Liver (tissue), 7 donors: ENCODE measurements at regions not wholly inside any gene's neighbourhood (a gene's known extent, or its start where the extent isn't known, plus 50 kb on each side); places are given as distances from the start of the nearest gene placed in this dataset.

Experiments
- DNase-seq: peaks from one replicate; pipeline ENCODE4 v3.0.0-alpha.2; 2017; ENCODE audit warnings: low spot score
- H3K27ac ChIP-seq, 2 donors: one replicate each; pipeline ENCODE4 v1.7.0; 2013; ENCODE audit warnings: inconsistent platforms in 2 of 2, low read length in 2 of 2, control low read depth in 1 of 2, low read depth in 1 of 2, mild to moderate bottlenecking in 1 of 2
- H3K27me3 ChIP-seq, 4 donors: one replicate each; pipeline versions ENCODE4 v1.6.1 to v1.7.0; 2013; ENCODE audit warnings: low read length in 3 of 4, inconsistent platforms in 1 of 4, mild to moderate bottlenecking in 1 of 4, moderate library complexity in 1 of 4; ENCODE audit not compliant: control insufficient read depth in 4 of 4, insufficient read depth in 4 of 4
- H3K36me3 ChIP-seq, 4 donors: one replicate each; pipeline versions ENCODE4 v1.6.1 to v1.7.0; 2013; ENCODE audit warnings: low read length in 3 of 4, mild to moderate bottlenecking in 3 of 4, low read depth in 1 of 4, moderate library complexity in 1 of 4; ENCODE audit not compliant: control insufficient read depth in 4 of 4, insufficient read depth in 3 of 4
- H3K4me1 ChIP-seq, 4 donors: one replicate each; pipeline versions ENCODE4 v1.6.1 to v1.7.0; 2013; ENCODE audit warnings: low read length in 3 of 4, mild to moderate bottlenecking in 3 of 4, moderate library complexity in 1 of 4; ENCODE audit not compliant: control insufficient read depth in 4 of 4, insufficient read depth in 4 of 4
- H3K4me3 ChIP-seq, 3 donors: one replicate each; pipeline versions ENCODE4 v1.6.1 to v1.7.0; 2013; ENCODE audit warnings: low read length in 3 of 3, control low read depth in 1 of 3, low read depth in 1 of 3, mild to moderate bottlenecking in 1 of 3
- H3K9ac ChIP-seq, 2 donors: one replicate each; pipeline ENCODE4 v1.7.0; 2013; ENCODE audit warnings: low read length in 2 of 2, mild to moderate bottlenecking in 2 of 2, moderate library complexity in 2 of 2, control low read depth in 1 of 2, low read depth in 1 of 2
- H3K9me3 ChIP-seq, 4 donors: one replicate each; pipeline versions ENCODE4 v1.6.1 to v1.7.0; 2013; ENCODE audit warnings: low read length in 3 of 4; ENCODE audit not compliant: control insufficient read depth in 4 of 4
- EGR1 ChIP-seq, 2 donors: IDR thresholded peaks; 2 replicates each; pipeline ENCODE4 v1.6.1; 2016 to 2018; ENCODE audit warnings: antibody characterized with exemption in 2 of 2, low read depth in 2 of 2
- FOXA1 ChIP-seq: IDR thresholded peaks from 2 replicates; pipeline ENCODE4 v1.6.1; 2016; ENCODE audit warnings: antibody characterized with exemption
- GABPA ChIP-seq, 2 donors: IDR thresholded peaks in 1 of 2; conservative IDR thresholded peaks in 1 of 2; 2 replicates each; pipeline ENCODE4 v1.6.1; 2016; ENCODE audit warnings: antibody characterized with exemption in 2 of 2, mild to moderate bottlenecking in 1 of 2, moderate library complexity in 1 of 2
- NR2F2 ChIP-seq: IDR thresholded peaks from 2 replicates; pipeline ENCODE4 v1.6.1; 2016; ENCODE audit warnings: antibody characterized with exemption
- RAD21 ChIP-seq, 2 donors: IDR thresholded peaks; 2 replicates each; pipeline ENCODE4 v1.6.1; 2016; ENCODE audit warnings: antibody characterized with exemption in 2 of 2, mild to moderate bottlenecking in 2 of 2
- RXRA ChIP-seq, 2 donors: IDR thresholded peaks; 2 replicates each; pipeline ENCODE4 v1.6.1; 2017 to 2018; ENCODE audit warnings: antibody characterized with exemption in 2 of 2, mild to moderate bottlenecking in 1 of 2
- YY1 ChIP-seq: IDR thresholded peaks from 2 replicates; pipeline ENCODE4 v1.6.1; 2016; ENCODE audit warnings: antibody characterized with exemption, mild to moderate bottlenecking
- WGBS: extraction: QIAGEN DNeasy Blood & Tissue Kit; methylation state at CpG from one replicate; pipeline ENCODE4 v1.1.7; 2013; 5-methylcytosine and 5-hydroxymethylcytosine counted together
- TF ChIP-seq, protein P1 (sequence below): IDR thresholded peaks from 2 replicates; pipeline ENCODE4 v1.6.1; 2016; ENCODE audit warnings: antibody characterized with exemption, mild to moderate bottlenecking
- TF ChIP-seq, protein P2 (sequence below): IDR thresholded peaks from 2 replicates; pipeline ENCODE4 v1.6.1; 2016; ENCODE audit warnings: antibody characterized with exemption
- donor health status: healthy.
- donor health status: healthy.
- donor health status: healthy.
- donor health status: healthy.

DNA sequence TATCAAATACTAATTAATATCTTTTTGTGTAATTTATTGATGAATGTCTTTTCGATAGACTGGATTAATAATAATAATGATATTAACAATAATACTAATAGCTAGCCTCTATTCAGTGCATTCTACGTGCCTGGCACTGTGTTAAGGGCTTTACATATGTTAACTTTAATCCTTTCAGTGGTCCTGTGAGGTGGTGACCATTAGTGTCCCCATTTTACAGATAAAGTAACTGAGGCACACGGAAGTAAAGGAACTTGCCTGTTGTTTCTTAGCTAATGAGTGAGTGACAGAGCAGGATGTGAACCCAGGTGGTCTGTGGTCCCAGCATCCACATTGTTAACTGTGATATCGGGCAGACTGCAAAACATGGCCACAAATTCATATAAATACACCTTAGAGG is 335.7 kb upstream of the PROX1 start:
- TF ChIP-seq RAD21 (IDR thresholded peaks at IDR 0.05) (no peak), RXRA (IDR thresholded peaks at IDR 0.05) (no peak), EGR1 (IDR thresholded peaks at IDR 0.05; ENCODE audit: low read depth in 2 of 2) (no peak), GABPA (IDR thresholded peaks at IDR 0.05 in 1 of 2, conservative IDR thresholded peaks at IDR 0.05 in 1 of 2) (no peak), FOXA1 (no peak)
- TF ChIP-seq, protein P1, sequence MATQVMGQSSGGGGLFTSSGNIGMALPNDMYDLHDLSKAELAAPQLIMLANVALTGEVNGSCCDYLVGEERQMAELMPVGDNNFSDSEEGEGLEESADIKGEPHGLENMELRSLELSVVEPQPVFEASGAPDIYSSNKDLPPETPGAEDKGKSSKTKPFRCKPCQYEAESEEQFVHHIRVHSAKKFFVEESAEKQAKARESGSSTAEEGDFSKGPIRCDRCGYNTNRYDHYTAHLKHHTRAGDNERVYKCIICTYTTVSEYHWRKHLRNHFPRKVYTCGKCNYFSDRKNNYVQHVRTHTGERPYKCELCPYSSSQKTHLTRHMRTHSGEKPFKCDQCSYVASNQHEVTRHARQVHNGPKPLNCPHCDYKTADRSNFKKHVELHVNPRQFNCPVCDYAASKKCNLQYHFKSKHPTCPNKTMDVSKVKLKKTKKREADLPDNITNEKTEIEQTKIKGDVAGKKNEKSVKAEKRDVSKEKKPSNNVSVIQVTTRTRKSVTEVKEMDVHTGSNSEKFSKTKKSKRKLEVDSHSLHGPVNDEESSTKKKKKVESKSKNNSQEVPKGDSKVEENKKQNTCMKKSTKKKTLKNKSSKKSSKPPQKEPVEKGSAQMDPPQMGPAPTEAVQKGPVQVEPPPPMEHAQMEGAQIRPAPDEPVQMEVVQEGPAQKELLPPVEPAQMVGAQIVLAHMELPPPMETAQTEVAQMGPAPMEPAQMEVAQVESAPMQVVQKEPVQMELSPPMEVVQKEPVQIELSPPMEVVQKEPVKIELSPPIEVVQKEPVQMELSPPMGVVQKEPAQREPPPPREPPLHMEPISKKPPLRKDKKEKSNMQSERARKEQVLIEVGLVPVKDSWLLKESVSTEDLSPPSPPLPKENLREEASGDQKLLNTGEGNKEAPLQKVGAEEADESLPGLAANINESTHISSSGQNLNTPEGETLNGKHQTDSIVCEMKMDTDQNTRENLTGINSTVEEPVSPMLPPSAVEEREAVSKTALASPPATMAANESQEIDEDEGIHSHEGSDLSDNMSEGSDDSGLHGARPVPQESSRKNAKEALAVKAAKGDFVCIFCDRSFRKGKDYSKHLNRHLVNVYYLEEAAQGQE, result no peak
- Histone ChIP-seq H3K27ac (no peak overlapping the region), H3K4me3 (no peak overlapping the region), H3K27me3 (no peaks in the 10 kb centered on the region), H3K9me3 (no peaks in the 10 kb centered on the region), H3K4me1 (no peaks in the 10 kb centered on the region), H3K9ac (no peak overlapping the region), H3K36me3 (no peaks in the 10 kb centered on the region)
- WGBS, result 90% methylated on average over 4 of the region's 4 CpGs
- DNase-seq, result no peak

DNA sequence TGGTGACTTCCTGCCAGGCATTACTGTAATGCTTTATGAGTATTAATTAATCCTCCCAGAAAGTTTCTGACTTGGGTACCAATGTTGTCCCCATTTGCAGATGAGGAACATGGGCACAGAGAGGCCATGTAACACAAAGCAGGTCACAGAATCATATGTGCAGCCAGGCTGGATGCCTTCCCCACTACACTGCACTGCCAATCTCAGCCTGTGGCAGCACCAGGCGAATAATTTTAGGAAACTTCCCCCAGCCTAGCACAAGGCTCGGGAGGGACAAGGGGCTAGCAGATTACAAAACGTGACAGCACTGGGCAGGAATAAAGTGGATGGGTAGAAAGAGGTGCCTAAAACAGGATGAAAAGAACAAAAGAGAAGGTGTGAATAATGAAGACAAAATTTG is 331.7 kb upstream of the PROX1 start:
- TF ChIP-seq GABPA (IDR thresholded peaks at IDR 0.05 in 1 of 2, conservative IDR thresholded peaks at IDR 0.05 in 1 of 2) (no peak), NR2F2 (no peak), YY1 (no peak)
- TF ChIP-seq, protein P2, sequence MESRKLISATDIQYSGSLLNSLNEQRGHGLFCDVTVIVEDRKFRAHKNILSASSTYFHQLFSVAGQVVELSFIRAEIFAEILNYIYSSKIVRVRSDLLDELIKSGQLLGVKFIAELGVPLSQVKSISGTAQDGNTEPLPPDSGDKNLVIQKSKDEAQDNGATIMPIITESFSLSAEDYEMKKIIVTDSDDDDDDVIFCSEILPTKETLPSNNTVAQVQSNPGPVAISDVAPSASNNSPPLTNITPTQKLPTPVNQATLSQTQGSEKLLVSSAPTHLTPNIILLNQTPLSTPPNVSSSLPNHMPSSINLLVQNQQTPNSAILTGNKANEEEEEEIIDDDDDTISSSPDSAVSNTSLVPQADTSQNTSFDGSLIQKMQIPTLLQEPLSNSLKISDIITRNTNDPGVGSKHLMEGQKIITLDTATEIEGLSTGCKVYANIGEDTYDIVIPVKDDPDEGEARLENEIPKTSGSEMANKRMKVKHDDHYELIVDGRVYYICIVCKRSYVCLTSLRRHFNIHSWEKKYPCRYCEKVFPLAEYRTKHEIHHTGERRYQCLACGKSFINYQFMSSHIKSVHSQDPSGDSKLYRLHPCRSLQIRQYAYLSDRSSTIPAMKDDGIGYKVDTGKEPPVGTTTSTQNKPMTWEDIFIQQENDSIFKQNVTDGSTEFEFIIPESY, result no peak
- TF ChIP-seq, protein P1, result no peak
- WGBS, result 85% methylated on average over 3 of the region's 3 CpGs

More for the DNA sequence above, 331.7 kb upstream of the PROX1 start:
- no peak for DNase-seq
- no peaks in the 10 kb centered on the region for H3K27me3 ChIP-seq
- H3K9ac ChIP-seq, result no peak overlapping the region
- no peak overlapping the region for H3K27ac ChIP-seq
- H3K4me1 ChIP-seq, result no peaks in the 10 kb centered on the region
- no peaks in the 10 kb centered on the region for H3K9me3 ChIP-seq
- H3K4me3 ChIP-seq, result no peak overlapping the region
- H3K36me3 ChIP-seq, result no peaks in the 10 kb centered on the region
